HG02943 (cell line): ENCODE measurements at regions not wholly inside any gene's neighbourhood (a gene's known extent, or its start where the extent isn't known, plus 50 kb on each side); places are given as distances from the start of the nearest gene placed in this dataset.

Experiments used
- ATAC-seq: cut with Tn5 transposase; IDR thresholded peaks from one replicate; pipeline ENCODE4 v1.9.1; 2021; ENCODE audit warnings: mild to moderate bottlenecking, low read depth, moderate library complexity; ENCODE audit not compliant: unreplicated experiment

DNA sequence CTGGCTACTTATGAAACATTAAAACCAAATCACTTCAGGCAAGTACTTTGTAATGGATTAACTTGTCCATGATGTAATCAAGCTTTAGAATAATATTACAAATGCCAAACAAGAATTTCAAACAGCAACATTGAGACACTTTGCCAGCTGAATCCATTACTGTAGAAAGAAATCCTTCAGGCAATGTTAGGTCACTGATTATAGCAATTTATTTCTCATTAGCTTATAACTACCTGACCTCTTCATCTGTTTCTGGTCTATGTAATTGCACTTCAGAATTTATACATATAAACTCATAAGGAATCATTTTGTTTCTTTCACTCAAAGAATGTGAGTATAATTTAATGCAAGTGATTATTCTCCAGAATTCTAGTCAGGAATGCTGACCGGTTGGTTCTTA lies 692.6 kb upstream of the TMEFF2 start:
- no peak for ATAC-seq

DNA sequence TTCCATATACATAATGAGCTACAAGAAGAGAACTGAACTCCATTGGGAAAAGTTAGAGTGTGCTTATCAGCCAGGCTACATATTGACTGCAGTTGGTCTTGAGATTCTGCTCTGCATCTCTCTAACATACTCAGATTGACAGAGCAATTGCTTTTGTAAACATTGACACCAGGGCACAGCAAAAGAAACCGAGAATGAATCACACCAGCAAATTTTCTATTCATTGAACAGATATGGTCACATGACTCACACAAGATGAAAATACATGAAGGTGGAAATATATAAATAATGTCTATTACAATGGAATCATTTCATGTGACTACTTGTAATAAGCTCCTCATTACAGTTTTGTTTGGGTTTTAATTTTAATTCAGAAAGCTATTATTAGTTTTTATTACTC lies 691.9 kb upstream of the TMEFF2 start:
- no peak for ATAC-seq

DNA sequence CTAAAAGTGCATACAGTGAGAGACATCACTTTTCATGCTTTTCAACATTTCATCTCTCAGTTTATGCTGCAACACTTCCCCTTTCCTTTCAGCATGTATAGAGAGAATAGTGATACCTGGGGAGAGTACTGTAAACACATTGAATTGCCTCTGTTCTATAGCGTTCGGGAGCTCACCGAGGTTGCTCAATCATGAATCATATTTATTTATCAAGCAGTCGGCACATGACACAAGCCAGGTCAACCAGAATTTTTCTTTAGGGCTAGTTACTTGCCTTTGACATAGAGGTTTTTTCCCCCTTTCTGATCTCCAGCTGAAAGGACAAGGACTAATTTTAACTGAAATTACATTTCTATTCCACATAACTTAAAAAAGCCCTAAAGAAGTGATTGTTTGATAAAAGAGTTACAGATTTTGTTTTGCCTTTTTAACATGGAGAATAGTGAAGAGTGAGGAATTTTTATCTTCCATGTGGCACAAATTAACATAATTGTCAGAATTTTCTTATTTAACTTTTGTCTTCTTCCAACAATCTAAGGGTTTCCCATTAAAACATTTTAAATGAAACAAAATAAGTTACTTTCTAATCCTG lies 690.9 kb upstream of the TMEFF2 start:
- no peak for ATAC-seq

DNA sequence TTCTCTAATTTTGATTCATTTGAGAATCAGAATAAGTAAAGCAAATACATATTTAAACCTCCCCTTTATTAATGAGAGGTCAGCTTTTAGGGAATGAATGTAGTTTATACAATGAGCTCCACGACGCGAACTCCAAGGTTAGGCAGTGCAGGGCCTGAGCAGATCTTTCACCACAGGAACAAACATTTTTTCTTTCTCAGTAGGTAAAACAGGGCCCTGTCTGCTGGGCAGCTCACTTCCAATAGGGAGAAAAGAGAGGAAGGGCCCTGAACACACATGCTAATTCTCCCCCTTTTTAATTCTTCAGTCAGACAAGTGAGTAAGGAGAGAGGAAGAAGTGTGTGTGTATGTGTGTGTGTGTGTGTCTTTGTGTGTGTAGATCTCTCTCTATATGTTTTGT lies 682.4 kb upstream of the TMEFF2 start:
- ATAC-seq = no peak

DNA sequence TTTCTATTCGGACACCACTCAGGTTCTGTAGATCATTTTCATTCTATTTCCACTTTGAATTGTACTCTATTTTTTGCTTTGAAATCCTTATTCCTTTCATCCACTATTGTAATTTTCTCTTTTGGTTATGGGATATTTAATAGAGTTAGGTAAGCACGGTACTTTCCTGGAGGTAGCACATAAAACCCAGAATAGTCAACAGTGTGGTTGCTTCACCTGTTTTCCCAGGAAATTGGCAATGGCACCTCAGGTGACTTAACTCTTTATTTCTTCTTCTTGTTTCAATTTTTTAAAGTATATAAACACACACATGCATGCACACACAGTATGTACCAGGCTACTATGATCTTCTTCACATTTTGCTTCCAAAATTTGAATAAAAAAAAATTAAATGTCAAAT lies 682.0 kb upstream of the TMEFF2 start:
- ATAC-seq = no peak

DNA sequence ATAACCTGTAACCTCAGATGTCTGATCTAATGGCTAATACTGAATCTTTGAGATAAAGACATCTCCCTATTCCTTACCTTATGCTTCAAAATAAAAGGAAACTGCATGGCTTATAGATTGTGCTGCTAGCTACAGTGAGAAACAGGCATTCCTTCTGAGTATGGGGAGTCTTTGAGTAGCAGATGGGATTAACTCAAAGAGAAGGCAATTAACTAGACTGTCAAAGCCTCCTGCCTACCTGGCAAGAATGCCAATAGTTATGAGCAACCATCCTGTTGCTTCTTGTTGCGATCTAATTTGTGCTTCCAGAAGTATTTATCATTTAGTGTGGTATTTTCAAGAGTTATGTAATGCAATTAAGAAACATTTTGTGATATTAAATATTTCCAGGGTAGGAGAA lies 660.0 kb upstream of the TMEFF2 start:
- ATAC-seq = no peak

DNA sequence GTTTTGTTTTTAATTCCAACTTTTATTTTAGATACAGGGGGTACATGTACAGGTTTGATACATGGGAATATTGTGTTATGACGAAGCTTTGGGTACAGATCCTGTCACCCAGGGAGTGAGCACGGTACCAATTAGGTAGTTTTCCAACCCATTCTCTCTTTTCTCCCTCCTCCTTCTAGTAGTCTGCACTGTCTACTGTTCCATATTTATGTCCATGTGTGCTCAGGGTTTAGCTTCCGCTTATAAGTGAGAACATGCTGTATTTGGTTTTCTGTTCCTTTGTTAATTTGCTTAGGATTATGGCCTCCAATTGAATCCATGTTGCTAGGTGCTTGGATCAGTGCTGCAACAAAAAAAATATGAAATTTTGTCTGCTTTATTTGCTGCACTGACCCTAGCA lies 659.3 kb upstream of the TMEFF2 start:
- ATAC-seq = no peak

DNA sequence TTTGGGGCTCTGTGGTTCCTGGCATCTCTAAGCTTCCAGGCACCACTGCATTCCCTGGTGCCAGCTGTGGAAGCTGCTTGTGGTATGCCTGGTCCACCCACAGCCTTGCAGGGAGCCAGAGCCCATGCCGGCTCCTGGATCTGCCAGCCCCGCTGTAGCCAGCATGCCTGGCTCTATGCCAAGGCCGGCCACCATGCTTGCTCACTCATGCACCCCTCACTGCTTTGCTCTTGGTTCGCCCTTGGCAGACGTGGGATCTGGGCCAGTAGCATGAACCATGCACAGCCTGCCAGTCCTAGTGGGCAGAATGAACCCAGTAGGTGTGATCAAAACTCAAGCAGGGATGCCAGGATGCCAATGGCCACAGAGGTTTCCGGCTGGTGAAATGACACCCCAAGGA lies 634.2 kb upstream of the TMEFF2 start:
- ATAC-seq = no peak

DNA sequence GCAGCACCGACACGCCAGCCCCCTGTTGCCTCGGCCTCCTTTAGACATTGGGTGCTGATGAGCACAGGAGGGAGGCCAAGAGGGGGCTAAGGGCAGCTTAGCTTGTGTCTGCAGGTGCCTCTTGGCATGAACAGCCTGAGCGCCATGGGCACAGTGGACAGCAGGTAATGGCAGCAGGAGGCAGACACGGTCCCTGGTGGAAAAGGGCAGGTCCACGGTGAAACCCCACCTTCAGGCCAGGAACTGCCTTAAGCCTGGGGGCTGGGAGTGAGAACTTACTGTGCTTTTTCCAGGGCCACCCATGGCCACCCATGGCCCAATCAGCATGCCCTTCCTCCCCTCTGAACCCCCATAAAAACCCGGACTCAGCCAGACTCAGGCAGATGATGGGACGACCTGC lies 633.4 kb upstream of the TMEFF2 start:
- ATAC-seq = no peak

DNA sequence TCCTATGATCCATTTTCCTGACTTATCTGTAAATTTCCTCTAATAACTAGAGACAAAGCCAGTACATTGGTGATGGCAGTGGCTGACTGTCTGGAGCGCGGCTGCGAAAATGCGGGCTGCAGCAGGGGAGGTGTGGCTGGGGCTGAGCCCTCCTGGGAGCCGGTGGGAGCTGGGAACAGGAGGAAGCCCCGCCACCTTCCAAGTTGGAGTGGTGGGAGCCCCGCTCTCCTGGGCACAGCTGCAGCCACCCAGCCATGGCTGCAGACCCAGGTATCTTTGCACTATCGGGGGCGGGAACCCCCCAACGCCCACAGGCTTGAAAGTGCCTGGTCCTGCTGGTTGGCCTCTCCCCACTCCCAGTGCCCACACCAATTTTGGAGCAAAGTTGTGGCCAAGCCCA lies 633.0 kb upstream of the TMEFF2 start:
- ATAC-seq = no peak

DNA sequence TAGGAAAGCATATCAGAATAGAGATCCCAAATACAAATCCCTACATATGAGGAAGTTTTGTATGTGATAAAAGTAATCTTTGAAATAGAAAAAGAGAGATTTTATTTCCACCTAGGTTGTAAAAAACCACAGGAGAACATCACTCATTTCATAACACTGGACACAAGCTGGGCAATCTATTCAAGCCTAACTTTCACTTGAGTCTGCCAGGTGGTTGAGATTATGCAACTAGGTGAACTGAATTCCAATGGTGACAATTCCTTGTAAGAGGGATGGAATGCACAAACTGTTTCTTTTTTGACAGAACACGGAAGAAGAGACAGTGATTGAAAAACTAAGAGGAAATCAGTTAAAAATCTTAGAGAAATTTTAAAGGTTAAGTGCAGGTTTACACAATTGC lies 619.6 kb upstream of the TMEFF2 start:
- ATAC-seq = no peak

DNA sequence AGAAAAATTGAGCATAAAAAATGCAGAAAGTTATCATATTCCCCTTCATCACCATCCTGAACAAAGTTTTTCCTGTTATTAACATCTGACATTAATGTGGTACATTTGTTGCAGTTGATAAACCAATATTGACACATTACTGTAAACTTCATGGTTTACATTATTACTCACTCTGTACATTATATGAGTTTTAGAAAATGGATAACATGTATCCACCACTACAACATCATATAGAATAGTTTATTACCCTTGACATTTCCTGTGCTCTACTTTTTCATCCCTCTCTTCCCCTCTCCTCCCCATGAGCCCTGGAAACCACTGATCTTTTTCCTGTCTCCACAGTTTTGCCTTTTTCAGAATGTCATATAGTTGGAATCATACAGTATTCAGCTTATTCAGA lies 618.6 kb upstream of the TMEFF2 start:
- no peak for ATAC-seq

DNA sequence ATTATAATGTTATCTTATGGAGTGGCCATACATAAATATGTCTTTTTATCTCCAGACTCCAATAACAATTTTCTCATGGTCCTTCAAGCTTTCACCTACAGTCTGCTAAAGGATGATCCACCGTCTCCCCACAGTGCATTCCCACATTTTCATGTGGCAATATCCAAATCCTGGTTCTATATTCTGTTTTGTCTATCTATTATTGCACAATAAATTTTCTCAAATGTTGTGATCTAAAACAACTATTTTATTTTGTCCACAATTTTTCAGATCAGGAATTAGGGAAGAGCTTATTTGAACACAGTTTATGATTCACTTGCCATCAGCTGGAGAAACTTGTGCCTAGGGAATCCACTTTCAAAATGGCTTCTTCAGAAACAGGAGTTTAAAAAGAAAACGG lies 614.4 kb upstream of the TMEFF2 start:
- ATAC-seq = no peak

DNA sequence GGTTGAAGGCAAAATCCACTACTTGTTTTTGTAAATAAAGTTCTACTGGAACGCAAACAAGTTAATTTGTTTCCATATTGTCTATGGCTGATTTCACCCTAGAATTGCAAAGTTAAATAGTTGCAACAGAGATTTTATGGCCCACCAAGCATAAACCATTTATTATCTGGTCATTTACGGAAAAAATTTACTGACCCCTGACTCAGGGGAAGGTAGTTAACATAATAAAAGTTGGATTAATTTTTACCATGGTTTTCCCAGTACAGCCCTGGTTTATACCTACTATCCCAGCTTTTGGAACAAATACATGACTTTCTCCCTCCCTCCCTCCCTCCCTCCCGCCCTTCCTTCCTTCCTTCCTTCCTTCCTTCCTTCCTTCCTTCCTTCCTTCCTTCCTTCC lies 588.9 kb upstream of the TMEFF2 start:
- no peak for ATAC-seq

DNA sequence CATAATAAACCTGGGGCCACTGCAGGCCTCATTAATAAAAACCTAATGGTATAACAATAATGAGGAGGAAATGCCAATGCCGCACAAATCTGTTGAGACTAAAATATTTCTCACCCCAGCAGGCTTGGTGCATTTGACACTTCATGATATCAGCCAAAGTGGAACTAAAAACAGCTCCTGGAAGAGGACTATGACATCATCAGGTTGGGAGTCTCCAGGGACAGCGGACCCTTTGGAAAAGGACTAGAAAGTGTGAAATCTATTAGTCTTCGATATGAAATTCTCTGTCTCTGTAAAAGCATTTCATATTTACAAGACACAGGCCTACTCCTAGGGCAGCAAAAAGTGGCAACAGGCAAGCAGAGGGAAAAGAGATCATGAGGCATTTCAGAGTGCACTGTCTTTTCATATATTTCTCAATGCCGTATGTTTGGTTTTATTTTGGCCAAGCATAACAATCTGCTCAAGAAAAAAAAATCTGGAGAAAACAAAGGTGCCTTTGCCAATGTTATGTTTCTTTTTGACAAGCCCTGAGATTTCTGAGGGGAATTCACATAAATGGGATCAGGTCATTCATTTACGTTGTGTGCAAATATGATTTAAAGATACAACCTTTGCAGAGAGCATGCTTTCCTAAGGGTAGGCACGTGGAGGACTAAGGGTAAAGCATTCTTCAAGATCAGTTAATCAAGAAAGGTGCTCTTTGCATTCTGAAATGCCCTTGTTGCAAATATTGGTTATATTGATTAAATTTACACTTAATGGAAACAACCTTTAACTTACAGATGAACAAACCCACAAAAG lies 580.9 kb upstream of the TMEFF2 start:
- no peak for ATAC-seq

DNA sequence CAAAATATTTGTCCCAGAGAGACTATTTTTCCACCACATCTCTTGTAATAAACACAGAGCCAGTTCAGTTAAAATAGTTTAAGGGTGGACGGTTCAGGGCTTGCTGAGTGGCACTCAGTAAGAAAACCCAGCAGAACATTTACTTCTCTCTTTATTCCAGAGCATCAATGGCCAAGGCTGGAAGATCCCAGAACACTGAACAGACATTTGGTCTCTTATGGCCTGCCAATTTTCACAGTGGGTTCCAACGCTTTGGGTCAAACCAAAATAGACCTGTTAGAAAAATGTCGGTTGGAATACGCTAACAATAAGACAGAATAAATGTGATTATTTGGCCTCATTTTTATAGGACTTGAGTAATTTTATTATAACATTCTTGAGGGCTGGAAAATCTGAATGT lies 580.3 kb upstream of the TMEFF2 start:
- no peak for ATAC-seq

DNA sequence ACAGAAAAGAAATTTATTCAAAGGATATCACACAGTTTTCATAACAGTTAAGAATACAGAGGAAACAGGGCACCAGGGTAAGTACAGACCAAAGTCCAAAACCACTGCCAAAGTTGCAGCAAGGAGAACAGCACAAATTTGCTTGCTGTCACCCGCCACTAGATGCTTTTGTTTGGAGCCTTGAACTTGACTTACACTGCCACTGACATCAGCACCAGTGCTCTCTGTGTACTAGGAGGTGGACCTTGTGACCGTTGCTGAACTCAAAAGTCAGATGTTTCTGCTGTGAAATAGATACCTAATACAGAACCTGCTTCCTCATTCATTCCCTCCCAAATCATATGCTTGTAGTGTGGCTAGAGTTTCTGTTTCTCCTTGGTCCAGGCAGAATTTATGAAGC lies 578.3 kb upstream of the TMEFF2 start:
- ATAC-seq = no peak

DNA sequence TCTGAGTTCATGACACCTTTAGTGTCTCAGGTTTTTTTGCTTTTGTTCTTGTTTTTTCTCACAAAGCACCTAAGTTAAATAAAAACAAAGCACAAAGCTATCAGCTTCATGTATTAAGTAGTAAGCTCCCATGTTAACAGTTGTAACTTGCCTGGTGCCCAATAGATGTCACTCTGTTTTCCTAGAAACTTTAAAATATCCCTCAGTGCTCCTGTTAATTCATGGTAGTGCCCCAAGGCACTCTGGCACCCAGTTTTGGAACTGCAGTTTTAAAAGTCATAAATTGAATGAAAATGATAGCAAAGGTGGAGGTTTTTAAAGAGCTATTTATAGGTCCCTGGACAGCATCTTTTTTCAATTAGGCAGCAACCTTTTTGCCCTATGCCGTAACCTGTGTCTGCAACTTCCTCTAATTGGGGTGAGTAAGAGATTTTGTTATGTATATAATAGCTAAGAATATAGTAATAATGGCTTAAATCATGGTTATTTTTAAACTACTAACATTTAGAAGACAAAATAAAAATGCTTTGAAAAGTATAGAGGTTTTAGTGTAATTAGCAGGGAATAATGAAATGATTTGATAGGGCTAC lies 555.0 kb upstream of the TMEFF2 start:
- no peak for ATAC-seq

DNA sequence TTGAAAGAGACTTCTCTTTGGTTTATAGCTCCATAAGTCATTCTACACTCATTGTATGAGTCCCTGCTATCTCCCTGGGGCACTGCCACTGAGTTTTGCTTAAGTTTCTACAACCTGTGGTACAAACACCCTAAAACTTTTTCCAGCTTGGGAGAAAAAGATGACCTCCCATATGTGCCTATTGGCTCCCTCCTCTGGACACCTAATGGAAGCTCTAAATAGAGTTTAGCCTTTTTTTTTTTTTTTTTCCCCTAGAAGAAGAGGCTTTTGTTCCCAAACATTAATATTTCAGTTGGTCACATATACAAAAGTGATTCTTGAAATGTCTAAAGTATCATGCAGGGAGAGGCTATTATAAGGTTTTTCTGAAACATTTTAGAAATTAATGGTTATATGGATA lies 547.2 kb upstream of the TMEFF2 start:
- ATAC-seq = no peak

DNA sequence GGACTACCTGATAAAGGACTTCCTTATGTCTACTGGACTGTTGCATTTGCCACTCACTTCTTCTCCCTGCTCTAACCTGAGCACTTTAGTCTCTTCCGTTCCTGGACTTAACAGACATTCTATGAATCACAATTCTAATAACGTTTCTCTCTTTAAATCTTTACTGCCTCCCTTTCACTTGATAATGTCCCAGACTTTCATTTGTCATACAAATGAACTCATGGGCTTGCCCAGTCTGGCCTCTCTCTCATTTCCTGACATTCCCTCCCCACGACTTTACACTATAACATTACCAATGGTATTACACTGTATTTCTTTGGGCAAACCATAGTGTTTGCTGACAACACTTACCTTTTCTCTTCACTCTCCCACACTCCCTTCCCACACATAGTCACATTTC lies 540.7 kb upstream of the TMEFF2 start:
- no peak for ATAC-seq

DNA sequence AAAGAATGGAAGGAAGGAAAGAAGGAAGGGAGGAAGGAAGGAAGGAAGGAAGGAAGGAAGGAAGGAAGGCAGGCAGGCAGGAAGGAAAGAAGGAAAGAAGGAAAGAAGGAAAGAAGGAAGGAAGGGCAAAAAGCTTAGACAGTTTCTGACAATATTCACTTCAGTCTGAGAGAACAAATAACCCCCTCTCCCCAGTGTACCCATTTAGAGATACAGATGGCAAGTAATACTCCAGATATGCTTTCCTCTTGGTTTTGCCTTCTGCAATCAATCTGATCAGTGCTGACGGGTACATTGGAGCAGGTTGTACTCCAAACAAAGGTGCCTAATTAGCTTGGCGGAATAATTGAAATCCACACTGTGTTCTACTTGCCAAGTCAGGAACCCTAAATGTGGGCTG lies 534.6 kb upstream of the TMEFF2 start:
- no peak for ATAC-seq

DNA sequence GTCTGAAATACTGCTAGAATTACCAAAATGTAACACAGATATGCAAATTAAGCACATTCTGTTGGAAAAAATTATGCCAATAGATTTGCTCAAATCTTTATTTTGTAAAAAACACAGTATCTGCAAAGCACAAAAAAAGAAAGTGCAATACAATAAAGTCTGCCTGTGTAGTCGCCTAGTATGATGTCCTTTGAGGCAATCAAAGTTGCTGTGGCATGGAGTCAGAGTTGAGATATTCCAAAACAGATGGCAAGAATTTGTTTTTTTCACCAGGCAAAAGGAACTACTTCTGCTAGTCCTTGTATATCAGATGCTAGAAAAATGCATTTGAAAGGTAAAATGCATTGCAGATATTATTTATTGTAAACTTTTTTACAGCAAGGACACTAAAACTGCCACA lies 531.3 kb upstream of the TMEFF2 start:
- ATAC-seq = no peak
